Kidney (tissue), 13 donors: ENCODE measurements at regions not wholly inside any gene's neighbourhood (a gene's known extent, or its start where the extent isn't known, plus 50 kb on each side); places are given as distances from the start of the nearest gene placed in this dataset.

Source experiments
- DNase-seq, 5 donors: peaks; one replicate each; pipeline ENCODE4 v3.0.0-alpha.2; 2013 to 2020
- FAIRE-seq: peaks from 2 replicates; lab custom pipeline; 2012; peaks lifted over from hg19 to GRCh38; lab: Jason Lieb, UNC
- H3K27ac ChIP-seq, 2 donors: one replicate each; pipeline ENCODE4 v1.7.0; 2013; ENCODE audit warnings: low read depth in 2 of 2, low read length in 2 of 2, inconsistent platforms in 1 of 2
- H3K27me3 ChIP-seq: one replicate; pipeline ENCODE4 v1.7.1; 2013; ENCODE audit warnings: low read length, inconsistent platforms; ENCODE audit not compliant: control insufficient read depth, insufficient read depth
- H3K36me3 ChIP-seq, 3 donors: one replicate each; pipeline versions ENCODE4 v1.7.0 to v1.7.1; 2013; ENCODE audit warnings: low read length in 3 of 3, control low read depth in 1 of 3, inconsistent platforms in 1 of 3; ENCODE audit not compliant: insufficient read depth in 3 of 3, control insufficient read depth in 2 of 3
- H3K4me1 ChIP-seq, 3 donors: one replicate each; pipeline versions ENCODE4 v1.7.0 to v1.7.1; 2013; ENCODE audit warnings: low read length in 3 of 3, inconsistent platforms in 1 of 3, low read depth in 1 of 3; ENCODE audit not compliant: control insufficient read depth in 2 of 3, insufficient read depth in 2 of 3
- H3K4me3 ChIP-seq, 3 donors: one replicate each; pipeline versions ENCODE4 v1.7.0 to v1.8.1; 2013; ENCODE audit warnings: low read length in 3 of 3, control low read depth in 1 of 3, inconsistent platforms in 1 of 3
- H3K9ac ChIP-seq, 3 donors: one replicate each; pipeline versions ENCODE4 v1.7.0 to v1.7.1; 2013; ENCODE audit warnings: low read length in 3 of 3, control low read depth in 1 of 3, inconsistent platforms in 1 of 3
- H3K9me3 ChIP-seq, 3 donors: one replicate each; pipeline versions ENCODE4 v1.7.0 to v1.7.1; 2013; ENCODE audit warnings: low read length in 3 of 3, control low read depth in 1 of 3, inconsistent platforms in 1 of 3; ENCODE audit not compliant: control insufficient read depth in 2 of 3, insufficient read depth in 1 of 3
- intact Hi-C: fragments of 100-400 bp; cut with DNase I; formaldehyde crosslinking; loops from one replicate; pipeline ENCODE4 v1.11.1; 2022
- TF ChIP-seq, protein P1 (sequence below): IDR thresholded peaks from 3 replicates; pipeline ENCODE4 v1.5.1; 2012; ENCODE audit warnings: mild to moderate bottlenecking, moderate library complexity, borderline replicate concordance; ENCODE audit not compliant: insufficient read depth; ENCODE audit errors: extremely low read depth
- donor health status: control.
- donor health status: control.
- donor health status: control.
- donor health status: control.
- donor health status: control.
- donor health status: DM: yes; HTN: yes; CAD: no.
- donor health status: Normal renal cell carcinoma (clear cell type).

GRCh38 chr10:79018521-79019011 is 50.2 kb upstream of the ZMIZ1 start:
- intact Hi-C loops, result no loop called here
- no peak overlapping the region for H3K9ac ChIP-seq
- H3K4me3 ChIP-seq, result no peak overlapping the region
- no peaks in the 10 kb centered on the region for H3K36me3 ChIP-seq
- FAIRE-seq (no peak), DNase-seq (peak in 3 of 5 donors; percentile 36 to 54 (median 53))
- H3K27ac ChIP-seq, result no peak overlapping the region
- no peaks in the 10 kb centered on the region for H3K27me3 ChIP-seq
- H3K4me1 ChIP-seq, result no peaks in the 10 kb centered on the region
- H3K9me3 ChIP-seq, result peaks cover 0 to 7% (median 0%) of the 10 kb centered on the region in 3 donors
- TF ChIP-seq, protein P1, sequence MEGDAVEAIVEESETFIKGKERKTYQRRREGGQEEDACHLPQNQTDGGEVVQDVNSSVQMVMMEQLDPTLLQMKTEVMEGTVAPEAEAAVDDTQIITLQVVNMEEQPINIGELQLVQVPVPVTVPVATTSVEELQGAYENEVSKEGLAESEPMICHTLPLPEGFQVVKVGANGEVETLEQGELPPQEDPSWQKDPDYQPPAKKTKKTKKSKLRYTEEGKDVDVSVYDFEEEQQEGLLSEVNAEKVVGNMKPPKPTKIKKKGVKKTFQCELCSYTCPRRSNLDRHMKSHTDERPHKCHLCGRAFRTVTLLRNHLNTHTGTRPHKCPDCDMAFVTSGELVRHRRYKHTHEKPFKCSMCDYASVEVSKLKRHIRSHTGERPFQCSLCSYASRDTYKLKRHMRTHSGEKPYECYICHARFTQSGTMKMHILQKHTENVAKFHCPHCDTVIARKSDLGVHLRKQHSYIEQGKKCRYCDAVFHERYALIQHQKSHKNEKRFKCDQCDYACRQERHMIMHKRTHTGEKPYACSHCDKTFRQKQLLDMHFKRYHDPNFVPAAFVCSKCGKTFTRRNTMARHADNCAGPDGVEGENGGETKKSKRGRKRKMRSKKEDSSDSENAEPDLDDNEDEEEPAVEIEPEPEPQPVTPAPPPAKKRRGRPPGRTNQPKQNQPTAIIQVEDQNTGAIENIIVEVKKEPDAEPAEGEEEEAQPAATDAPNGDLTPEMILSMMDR, result no peak
